OCI-LY1 (cell line): ENCODE measurements at regions not wholly inside any gene's neighbourhood (a gene's known extent, or its start where the extent isn't known, plus 50 kb on each side); places are given as distances from the start of the nearest gene placed in this dataset.

Experiments
- CTCF ChIP-seq: fragments of 200-600 bp; sonication (generic), shearing (Covaris generic); IDR thresholded peaks from 2 replicates; pipeline ENCODE4 v1.5.1; 2017; ENCODE audit warnings: mild to moderate bottlenecking, antibody characterized with exemption, low read length, moderate library complexity, mixed read lengths
- EZH2 ChIP-seq: fragments of 200-600 bp; sonication (generic), shearing (Covaris generic); IDR thresholded peaks from 2 replicates; pipeline ENCODE4 v1.8.0; 2017; ENCODE audit warnings: borderline replicate concordance, mixed run types, mild to moderate bottlenecking, antibody characterized with exemption, low read length, moderate library complexity, mixed read lengths

DNA sequence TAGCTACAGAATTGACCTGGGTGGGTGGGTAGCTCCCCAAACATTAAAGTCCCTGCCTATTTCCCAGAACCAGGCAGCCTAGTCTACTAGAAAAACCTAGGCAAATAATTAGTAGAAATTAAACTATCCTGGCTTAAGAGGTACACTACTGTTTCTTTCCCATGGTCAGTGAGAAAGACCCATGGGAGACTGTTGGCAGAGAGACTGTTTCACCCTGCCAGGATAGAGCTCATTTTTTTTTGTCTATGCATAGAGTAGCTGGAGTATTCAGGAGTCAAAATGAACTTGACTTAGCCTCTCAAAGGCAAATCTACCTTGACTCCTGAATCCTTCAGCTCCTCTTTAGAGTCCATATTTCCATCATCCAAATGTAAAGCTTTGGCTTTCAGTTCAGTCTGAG is 107.0 kb upstream of the AR start:
- no peak for TF ChIP-seq CTCF
- no peak for TF ChIP-seq EZH2
